ENCODE measurements at regions not wholly inside any gene's neighbourhood (a gene's known extent, or its start where the extent isn't known, plus 50 kb on each side); places are given as distances from the start of the nearest gene placed in this dataset.

DNA sequence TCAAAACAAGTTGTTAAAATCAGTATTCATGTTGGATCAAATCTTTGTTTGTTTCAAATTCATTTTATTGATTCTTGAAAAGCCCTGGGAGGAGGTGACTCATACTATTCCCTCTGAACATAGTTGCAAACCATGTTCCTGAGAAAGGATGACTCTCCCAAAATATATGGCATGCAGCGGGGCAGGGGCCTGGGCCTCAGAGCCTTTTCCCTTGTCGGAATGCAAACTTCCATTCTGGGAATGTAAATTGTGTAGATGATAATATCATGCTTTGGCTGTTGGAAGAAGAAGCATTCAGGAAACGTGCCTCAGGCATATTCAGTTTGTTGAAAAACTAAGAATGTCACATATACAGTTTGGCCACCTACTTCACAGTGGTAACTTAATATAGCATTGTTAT is 242.0 kb downstream of the AUH start:
- H3K4me3 Mint-ChIP-seq (ENCODE audit: unreplicated experiment), result no peak overlapping the region
- no peak for TF ChIP-seq EZH2 (IDR thresholded peaks at IDR 0.05; ENCODE audit: insufficient read depth, low read length)
- TF ChIP-seq CTCF (IDR thresholded peaks at IDR 0.05; ENCODE audit: insufficient read depth, low read depth, low read length), result no peak
- H3K36me3 Mint-ChIP-seq (ENCODE audit: low read depth, unreplicated experiment), result no peaks in the 10 kb centered on the region
- Histone ChIP-seq H2AFZ (ENCODE audit: low read depth, low read length) (no peak overlapping the region), H3K27ac (ENCODE audit: low read depth, low read length) (peak overlapping the region; percentile 36), H4K20me1 (ENCODE audit: insufficient read depth, low read length) (no peaks in the 10 kb centered on the region), H3K4me1 (ENCODE audit: insufficient read depth, low read length) (peaks cover 23% of the 10 kb centered on the region), H3K4me3 (ENCODE audit: insufficient read depth, low read depth, low read length) (no peak overlapping the region), H3K27me3 (ENCODE audit: insufficient read depth, low read length) (peaks cover 3% of the 10 kb centered on the region), H3K9me3 (ENCODE audit: insufficient read depth, low read depth, low read length) (no peaks in the 10 kb centered on the region), H3K79me2 (ENCODE audit: insufficient read depth, low read length) (no peaks in the 10 kb centered on the region), H3K36me3 (ENCODE audit: insufficient read depth, low read length) (no peaks in the 10 kb centered on the region), H3K9ac (ENCODE audit: low read length) (peak overlapping the region; percentile 45), H3K4me2 (ENCODE audit: low read length) (peak overlapping the region; percentile 79)
- peaks cover 23% of the 10 kb centered on the region for H3K4me1 Mint-ChIP-seq (ENCODE audit: low read depth, unreplicated experiment)
- H3K9me3 Mint-ChIP-seq (ENCODE audit: unreplicated experiment), result peaks cover 15% of the 10 kb centered on the region
- DNase-seq (ENCODE audit: low read depth) (peak; percentile 43), FAIRE-seq (peak; percentile 99)
- H3K27ac Mint-ChIP-seq (ENCODE audit: unreplicated experiment), result peak overlapping the region; percentile 63
- no peaks in the 10 kb centered on the region for H3K27me3 Mint-ChIP-seq (ENCODE audit: low read depth, unreplicated experiment)

DNA sequence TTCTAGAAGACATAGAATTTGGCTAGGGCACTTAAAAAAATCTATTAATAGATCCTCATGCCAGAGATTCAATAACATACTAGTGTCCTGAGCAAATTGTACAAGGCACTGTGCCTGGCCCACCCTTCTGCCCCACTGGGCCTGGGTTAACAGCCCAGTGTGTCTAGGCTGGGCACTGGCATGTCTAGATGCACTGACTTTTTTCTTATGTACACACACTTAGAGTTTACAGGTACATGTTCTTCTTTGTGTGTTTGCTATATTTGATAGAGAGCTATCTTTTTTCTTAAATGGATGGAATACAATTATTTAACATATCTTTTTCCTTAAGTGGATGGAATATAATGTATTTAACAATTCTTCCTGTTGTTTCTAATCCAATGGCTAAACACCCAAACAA is 241.5 kb downstream of the AUH start:
- TF ChIP-seq CTCF (IDR thresholded peaks at IDR 0.05; ENCODE audit: insufficient read depth, low read depth, low read length), result no peak
- Histone ChIP-seq H2AFZ (ENCODE audit: low read depth, low read length) (no peak overlapping the region), H3K36me3 (ENCODE audit: insufficient read depth, low read length) (no peaks in the 10 kb centered on the region), H3K9me3 (ENCODE audit: insufficient read depth, low read depth, low read length) (no peaks in the 10 kb centered on the region), H3K9ac (ENCODE audit: low read length) (no peak overlapping the region), H3K27ac (ENCODE audit: low read depth, low read length) (peak overlapping the region; percentile 36), H3K27me3 (ENCODE audit: insufficient read depth, low read length) (peaks cover 3% of the 10 kb centered on the region), H3K4me2 (ENCODE audit: low read length) (peak overlapping the region; percentile 79), H3K4me1 (ENCODE audit: insufficient read depth, low read length) (peaks cover 23% of the 10 kb centered on the region), H4K20me1 (ENCODE audit: insufficient read depth, low read length) (no peaks in the 10 kb centered on the region), H3K4me3 (ENCODE audit: insufficient read depth, low read depth, low read length) (no peak overlapping the region), H3K79me2 (ENCODE audit: insufficient read depth, low read length) (no peaks in the 10 kb centered on the region)
- no peak for DNase-seq (ENCODE audit: low read depth)
- no peak overlapping the region for H3K4me3 Mint-ChIP-seq (ENCODE audit: unreplicated experiment)
- no peaks in the 10 kb centered on the region for H3K27me3 Mint-ChIP-seq (ENCODE audit: low read depth, unreplicated experiment)
- H3K9me3 Mint-ChIP-seq (ENCODE audit: unreplicated experiment), result peaks cover 15% of the 10 kb centered on the region
- peaks cover 23% of the 10 kb centered on the region for H3K4me1 Mint-ChIP-seq (ENCODE audit: low read depth, unreplicated experiment)
- H3K27ac Mint-ChIP-seq (ENCODE audit: unreplicated experiment), result peak overlapping the region; percentile 63
- FAIRE-seq, result no peak
- no peaks in the 10 kb centered on the region for H3K36me3 Mint-ChIP-seq (ENCODE audit: low read depth, unreplicated experiment)

- Mint-ChIP-seq H3K4me1 (ENCODE audit: low read depth, unreplicated experiment) (peaks cover 27% of the 10 kb centered on the region), H3K27ac (ENCODE audit: unreplicated experiment) (no peak overlapping the region), H3K9me3 (ENCODE audit: unreplicated experiment) (peaks cover 7% of the 10 kb centered on the region), H3K4me3 (ENCODE audit: unreplicated experiment) (no peak overlapping the region), H3K27me3 (ENCODE audit: low read depth, unreplicated experiment) (no peaks in the 10 kb centered on the region), H3K36me3 (ENCODE audit: low read depth, unreplicated experiment) (no peaks in the 10 kb centered on the region)
- TF ChIP-seq EZH2 (IDR thresholded peaks at IDR 0.05; ENCODE audit: insufficient read depth, low read length) (no peak), CTCF (IDR thresholded peaks at IDR 0.05; ENCODE audit: insufficient read depth, low read depth, low read length) (no peak)
- H2AFZ ChIP-seq (ENCODE audit: low read depth, low read length), result no peak overlapping the region
- H3K4me2 ChIP-seq (ENCODE audit: low read length), result no peak overlapping the region
- no peaks in the 10 kb centered on the region for H3K79me2 ChIP-seq (ENCODE audit: insufficient read depth, low read length)
- no peak overlapping the region for H3K4me3 ChIP-seq (ENCODE audit: insufficient read depth, low read depth, low read length)
- FAIRE-seq (no peak), DNase-seq (ENCODE audit: low read depth) (no peak)
- H3K27me3 ChIP-seq (ENCODE audit: insufficient read depth, low read length), result no peaks in the 10 kb centered on the region
- H3K9me3 ChIP-seq (ENCODE audit: insufficient read depth, low read depth, low read length), result no peaks in the 10 kb centered on the region
- no peaks in the 10 kb centered on the region for H4K20me1 ChIP-seq (ENCODE audit: insufficient read depth, low read length)
- no peaks in the 10 kb centered on the region for H3K36me3 ChIP-seq (ENCODE audit: insufficient read depth, low read length)
- no peak overlapping the region for H3K9ac ChIP-seq (ENCODE audit: low read length)
- H3K4me1 ChIP-seq (ENCODE audit: insufficient read depth, low read length), result peaks cover 23% of the 10 kb centered on the region
- no peak overlapping the region for H3K27ac ChIP-seq (ENCODE audit: low read depth, low read length)
Observed at GRCh38 chr9:91122755-91123154, 239.0 kb downstream of the AUH start.

All from astrocyte (in vitro differentiated cells and primary cell).